Keratinocyte (primary cell): ENCODE measurements at regions not wholly inside any gene's neighbourhood (a gene's known extent, or its start where the extent isn't known, plus 50 kb on each side); places are given as distances from the start of the nearest gene placed in this dataset.

ENCODE experiments used
- EZH2 ChIP-seq: IDR thresholded peaks from one replicate; pipeline ENCODE4 v1.6.1; 2012; ENCODE audit warnings: inconsistent platforms, mild to moderate bottlenecking, low read length, moderate library complexity
- TF ChIP-seq, protein P1 (sequence below), 3 experiments: IDR thresholded peaks in 1 of 3; conservative IDR thresholded peaks in 1 of 3; optimal IDR thresholded peaks in 1 of 3; 2 replicates in 2 of 3; 3 replicates in 1 of 3; pipeline versions ENCODE3 to v1.5.1; 2011; ENCODE audit warnings: low read length in 3 of 3, mild to moderate bottlenecking in 3 of 3, moderate library complexity in 2 of 3, control low read depth in 1 of 3, inconsistent platforms in 1 of 3; ENCODE audit not compliant: insufficient read depth in 2 of 3; ENCODE audit errors: extremely low read depth in 1 of 3

DNA sequence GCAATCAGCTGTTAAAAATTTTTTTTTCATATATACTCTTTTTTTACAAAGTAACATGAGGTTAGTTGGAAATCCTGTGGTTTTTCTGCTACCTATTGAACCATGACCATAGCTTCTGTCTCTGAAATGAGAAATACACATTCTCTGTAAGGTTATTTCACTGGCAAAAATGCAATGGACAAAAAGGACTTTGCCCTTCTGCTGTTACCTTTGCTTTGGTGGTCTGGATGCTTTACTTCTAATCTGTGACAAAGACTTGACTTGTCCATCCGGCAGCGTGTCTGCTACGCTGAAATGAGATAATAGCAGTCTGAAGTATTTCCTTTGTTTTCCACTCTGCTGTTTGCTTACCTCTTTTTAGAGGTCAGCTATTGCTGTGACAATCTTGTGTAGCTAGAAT, 412.8 kb downstream of the SLITRK6 start:
- TF ChIP-seq, protein P1, sequence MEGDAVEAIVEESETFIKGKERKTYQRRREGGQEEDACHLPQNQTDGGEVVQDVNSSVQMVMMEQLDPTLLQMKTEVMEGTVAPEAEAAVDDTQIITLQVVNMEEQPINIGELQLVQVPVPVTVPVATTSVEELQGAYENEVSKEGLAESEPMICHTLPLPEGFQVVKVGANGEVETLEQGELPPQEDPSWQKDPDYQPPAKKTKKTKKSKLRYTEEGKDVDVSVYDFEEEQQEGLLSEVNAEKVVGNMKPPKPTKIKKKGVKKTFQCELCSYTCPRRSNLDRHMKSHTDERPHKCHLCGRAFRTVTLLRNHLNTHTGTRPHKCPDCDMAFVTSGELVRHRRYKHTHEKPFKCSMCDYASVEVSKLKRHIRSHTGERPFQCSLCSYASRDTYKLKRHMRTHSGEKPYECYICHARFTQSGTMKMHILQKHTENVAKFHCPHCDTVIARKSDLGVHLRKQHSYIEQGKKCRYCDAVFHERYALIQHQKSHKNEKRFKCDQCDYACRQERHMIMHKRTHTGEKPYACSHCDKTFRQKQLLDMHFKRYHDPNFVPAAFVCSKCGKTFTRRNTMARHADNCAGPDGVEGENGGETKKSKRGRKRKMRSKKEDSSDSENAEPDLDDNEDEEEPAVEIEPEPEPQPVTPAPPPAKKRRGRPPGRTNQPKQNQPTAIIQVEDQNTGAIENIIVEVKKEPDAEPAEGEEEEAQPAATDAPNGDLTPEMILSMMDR (optimal IDR thresholded peaks at IDR 0.05 in 1 of 3, IDR thresholded peaks at IDR 0.05 in 1 of 3, conservative IDR thresholded peaks at IDR 0.05 in 1 of 3; ENCODE audit: extremely low read depth in 1 of 3, insufficient read depth in 2 of 3, low read length in 3 of 3), result no peak
- no peak for TF ChIP-seq EZH2
